MCF 10A (cell line): ENCODE measurements at regions not wholly inside any gene's neighbourhood (a gene's known extent, or its start where the extent isn't known, plus 50 kb on each side); places are given as distances from the start of the nearest gene placed in this dataset.

Source experiments
- BruUV-seq: library from RNA; stranded (reverse); fragments of 400-500 nt; replicated peaks from 2 replicates; lab custom pipeline; 2021; lab: Mats Ljungman, UMichigan
- CTCF ChIA-PET: fragments of 300-600 bp; sonication (Branson Sonifier 250); formaldehyde crosslinking; extraction: SDS; loops from one replicate; lab custom pipeline; 2021; ENCODE audit warnings: antibody characterized with exemption, inconsistent platforms; lab: Yijun Ruan, JAX
- POLR2A ChIA-PET: fragments of 300-600, 350-650 bp; sonication (Branson Sonifier 250); formaldehyde crosslinking; extraction: SDS; loops from one replicate; lab custom pipeline; 2020; ENCODE audit warnings: antibody characterized with exemption, inconsistent platforms; lab: Yijun Ruan, JAX
- DNase-seq: peaks from one replicate; pipeline ENCODE4 v3.0.0-alpha.2; 2018; ENCODE audit not compliant: unreplicated experiment
- H3K27ac Mint-ChIP-seq: one replicate; pipeline ENCODE4 v1.8.0; 2022; ENCODE audit warnings: mild to moderate bottlenecking, low read depth, mixed read lengths; ENCODE audit not compliant: unreplicated experiment
- H3K27me3 Mint-ChIP-seq: one replicate; pipeline ENCODE4 v1.8.0; 2022; ENCODE audit warnings: mixed read lengths; ENCODE audit not compliant: insufficient read depth, unreplicated experiment
- H3K36me3 Mint-ChIP-seq: one replicate; pipeline ENCODE4 v1.8.0; 2022; ENCODE audit warnings: mild to moderate bottlenecking, moderate library complexity, mixed read lengths; ENCODE audit not compliant: insufficient read depth, unreplicated experiment
- H3K4me1 Mint-ChIP-seq: one replicate; pipeline ENCODE4 v1.8.0; 2022; ENCODE audit warnings: mixed read lengths; ENCODE audit not compliant: insufficient read depth, unreplicated experiment
- H3K4me3 Mint-ChIP-seq: one replicate; pipeline ENCODE4 v1.8.0; 2022; ENCODE audit warnings: mild to moderate bottlenecking, moderate library complexity, mixed read lengths; ENCODE audit not compliant: unreplicated experiment
- H3K9me3 Mint-ChIP-seq: one replicate; pipeline ENCODE4 v1.8.0; 2022; ENCODE audit warnings: mixed read lengths; ENCODE audit not compliant: unreplicated experiment
- intact Hi-C: fragments of 100-400 bp; cut with micrococcal nuclease; formaldehyde crosslinking; loops from 2 replicates; pipeline ENCODE4 v1.14.1; 2022
- TF ChIP-seq, protein P1 (sequence below): fragments of 200-600 bp; IDR thresholded peaks from one replicate; pipeline ENCODE4 v1.8.0; 2022; ENCODE audit warnings: antibody characterized with exemption, mild to moderate bottlenecking; ENCODE audit not compliant: unreplicated experiment

DNA sequence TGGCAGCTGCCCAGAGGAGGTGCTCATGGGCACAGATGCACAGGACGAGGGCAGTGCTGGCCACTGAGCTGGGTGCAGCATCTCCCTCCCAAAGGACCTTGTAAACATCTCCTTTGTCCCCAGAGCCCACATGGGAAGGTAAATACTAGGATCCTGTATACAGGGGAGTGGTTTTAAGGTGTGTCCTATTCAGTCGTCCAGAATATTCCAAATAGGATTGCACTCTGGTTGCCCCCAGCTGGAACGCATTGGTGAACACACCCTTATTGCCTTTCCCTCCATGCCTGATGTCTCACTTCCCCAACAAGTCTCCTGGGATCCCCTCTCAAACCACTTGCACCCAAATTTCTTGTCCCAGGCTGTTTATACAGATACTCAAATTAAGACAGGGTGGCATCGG is 152.0 kb upstream of the PCBD1 start:
- Mint-ChIP-seq H3K9me3 (no peaks in the 10 kb centered on the region), H3K27me3 (peaks cover 43% of the 10 kb centered on the region), H3K4me1 (no peaks in the 10 kb centered on the region), H3K36me3 (no peaks in the 10 kb centered on the region), H3K4me3 (no peak overlapping the region), H3K27ac (no peak overlapping the region)
- CTCF ChIA-PET = interaction anchor here (0.7 kb wide), 1 partner anchor 267 kb away, joined by 4 read pairs; no protein-coding TSS in a partner anchor
- POLR2A ChIA-PET = no interaction called here
- TF ChIP-seq, protein P1, sequence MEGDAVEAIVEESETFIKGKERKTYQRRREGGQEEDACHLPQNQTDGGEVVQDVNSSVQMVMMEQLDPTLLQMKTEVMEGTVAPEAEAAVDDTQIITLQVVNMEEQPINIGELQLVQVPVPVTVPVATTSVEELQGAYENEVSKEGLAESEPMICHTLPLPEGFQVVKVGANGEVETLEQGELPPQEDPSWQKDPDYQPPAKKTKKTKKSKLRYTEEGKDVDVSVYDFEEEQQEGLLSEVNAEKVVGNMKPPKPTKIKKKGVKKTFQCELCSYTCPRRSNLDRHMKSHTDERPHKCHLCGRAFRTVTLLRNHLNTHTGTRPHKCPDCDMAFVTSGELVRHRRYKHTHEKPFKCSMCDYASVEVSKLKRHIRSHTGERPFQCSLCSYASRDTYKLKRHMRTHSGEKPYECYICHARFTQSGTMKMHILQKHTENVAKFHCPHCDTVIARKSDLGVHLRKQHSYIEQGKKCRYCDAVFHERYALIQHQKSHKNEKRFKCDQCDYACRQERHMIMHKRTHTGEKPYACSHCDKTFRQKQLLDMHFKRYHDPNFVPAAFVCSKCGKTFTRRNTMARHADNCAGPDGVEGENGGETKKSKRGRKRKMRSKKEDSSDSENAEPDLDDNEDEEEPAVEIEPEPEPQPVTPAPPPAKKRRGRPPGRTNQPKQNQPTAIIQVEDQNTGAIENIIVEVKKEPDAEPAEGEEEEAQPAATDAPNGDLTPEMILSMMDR = no peak
- no peak for DNase-seq
- no TSS peak for BruUV-seq
- intact Hi-C loops = no loop called here

DNA sequence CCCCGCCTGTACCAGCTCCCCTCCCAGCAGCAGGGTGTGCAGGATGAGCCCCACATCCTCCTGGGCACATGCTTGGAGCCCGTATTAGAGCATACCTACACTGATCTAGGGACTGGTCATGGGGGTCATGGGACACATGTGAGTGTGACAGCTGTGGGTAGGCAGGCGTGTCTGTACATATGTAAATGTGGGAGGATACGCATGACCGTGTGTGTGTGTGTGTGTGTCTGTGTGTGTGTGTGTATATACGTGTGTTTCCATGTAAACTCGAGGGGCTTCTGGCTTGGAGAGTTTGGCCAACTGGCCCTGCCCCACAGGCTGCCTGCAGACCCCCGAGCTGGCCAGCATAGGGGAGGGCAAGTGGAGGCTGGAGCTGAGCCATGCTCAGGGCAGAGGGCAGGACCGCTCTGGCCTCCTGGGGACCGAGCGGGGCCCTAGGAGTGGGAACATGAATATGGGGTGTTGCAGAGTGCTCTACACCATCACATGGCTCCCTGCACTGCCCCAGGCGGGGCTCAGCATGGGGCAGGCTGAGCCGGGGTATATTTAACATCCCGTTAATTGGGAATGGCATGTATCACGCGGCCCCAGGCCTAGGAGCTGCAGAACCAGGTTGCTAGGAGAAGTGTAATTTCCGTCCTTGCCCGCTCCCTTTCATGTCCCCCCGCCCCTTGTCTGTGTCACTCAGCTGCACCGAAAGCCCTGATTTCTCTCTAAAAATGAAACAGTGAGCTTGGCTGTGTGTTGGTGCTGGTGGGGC is 152.7 kb upstream of the PCBD1 start:
- DNase-seq = no peak
- Mint-ChIP-seq H3K9me3 (no peaks in the 10 kb centered on the region), H3K36me3 (no peaks in the 10 kb centered on the region), H3K27me3 (peaks cover 43% of the 10 kb centered on the region), H3K4me3 (no peak overlapping the region), H3K4me1 (no peaks in the 10 kb centered on the region), H3K27ac (no peak overlapping the region)
- TF ChIP-seq, protein P1 = no peak
- intact Hi-C loops = no loop called here
- ChIA-PET POLR2A (no interaction called here), CTCF (interaction anchor here (0.7 kb wide), 1 partner anchor 266 kb away, joined by 4 read pairs; no protein-coding TSS in a partner anchor)
- no TSS peak for BruUV-seq

DNA sequence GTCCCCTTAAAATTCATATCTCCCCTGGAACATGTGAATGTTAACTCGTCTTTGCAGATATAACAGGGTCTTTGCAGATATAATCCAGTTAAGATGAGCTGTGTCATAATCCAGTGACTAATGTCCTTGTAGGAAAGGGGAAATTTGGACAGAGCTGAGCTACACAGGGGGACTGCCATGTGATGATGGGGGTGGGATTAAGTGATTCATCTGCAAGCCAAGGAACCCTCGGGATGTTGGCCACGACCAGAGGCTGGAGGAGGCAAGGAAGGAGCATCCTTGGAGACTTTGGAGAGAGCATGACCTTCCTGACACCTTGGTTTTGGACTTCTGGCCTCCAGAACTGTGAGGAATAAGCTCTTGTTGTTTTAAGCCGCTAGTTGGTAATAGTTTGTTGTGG is 153.9 kb upstream of the PCBD1 start:
- no peaks in the 10 kb centered on the region for H3K9me3 Mint-ChIP-seq
- no TSS peak for BruUV-seq
- H3K27ac Mint-ChIP-seq = no peak overlapping the region
- TF ChIP-seq, protein P1 = no peak
- ChIA-PET POLR2A (no interaction called here), CTCF (no interaction called here)
- no peak for DNase-seq
- peaks cover 43% of the 10 kb centered on the region for H3K27me3 Mint-ChIP-seq
- H3K4me1 Mint-ChIP-seq = no peaks in the 10 kb centered on the region
- H3K36me3 Mint-ChIP-seq = no peaks in the 10 kb centered on the region
- H3K4me3 Mint-ChIP-seq = no peak overlapping the region
- intact Hi-C loops = no loop called here

DNA sequence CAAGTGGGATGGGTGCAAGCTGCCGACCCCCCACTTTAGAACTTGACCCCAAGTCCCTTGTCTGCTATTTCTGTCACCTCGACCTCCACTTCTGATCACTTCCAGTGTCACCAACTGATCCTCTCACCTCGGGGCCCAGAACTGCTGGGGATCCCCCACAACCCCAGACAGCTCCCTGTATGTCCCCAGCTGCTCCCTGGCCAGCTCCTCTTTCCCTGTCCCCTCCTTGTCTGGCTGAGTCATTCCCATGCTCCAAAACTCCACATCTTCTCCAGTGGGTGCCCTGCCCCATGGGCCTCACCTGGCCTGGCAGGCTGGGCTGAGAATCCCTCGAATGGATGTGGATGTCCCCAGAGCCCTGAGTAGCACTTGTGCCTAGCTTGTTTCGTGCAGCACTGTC is 154.3 kb upstream of the PCBD1 start:
- Mint-ChIP-seq H3K36me3 (no peaks in the 10 kb centered on the region), H3K27me3 (peaks cover 43% of the 10 kb centered on the region)
- intact Hi-C loops = no loop called here

More for the DNA sequence above, 154.3 kb upstream of the PCBD1 start:
- H3K27ac Mint-ChIP-seq = no peak overlapping the region
- DNase-seq = no peak
- BruUV-seq = no TSS peak
- no peaks in the 10 kb centered on the region for H3K9me3 Mint-ChIP-seq
- CTCF ChIA-PET = interaction anchor here (0.9 kb wide), 1 partner anchor 18 kb away, joined by 3 read pairs; no protein-coding TSS in a partner anchor
- H3K4me3 Mint-ChIP-seq = no peak overlapping the region
- TF ChIP-seq, protein P1 = no peak
- POLR2A ChIA-PET = no interaction called here
- no peaks in the 10 kb centered on the region for H3K4me1 Mint-ChIP-seq
